ENCODE measurements at regions not wholly inside any gene's neighbourhood (a gene's known extent, or its start where the extent isn't known, plus 50 kb on each side); places are given as distances from the start of the nearest gene placed in this dataset.

GRCh38 chr20:11168026-11168425 is 494.2 kb upstream of the JAG1 start:
- Histone ChIP-seq H3K36me3 (no peaks in the 10 kb centered on the region), H3K9me3 (no peaks in the 10 kb centered on the region), H3K4me3 (ENCODE audit: low read depth, low read length) (no peak overlapping the region), H3K4me1 (no peaks in the 10 kb centered on the region), H3K27me3 (no peaks in the 10 kb centered on the region)
- DNase-seq: no peak
- no peak for TF ChIP-seq CTCF (IDR thresholded peaks at IDR 0.05; ENCODE audit: low read depth, low read length)

GRCh38 chr20:11170025-11170424 is 496.2 kb upstream of the JAG1 start:
- TF ChIP-seq CTCF (IDR thresholded peaks at IDR 0.05; ENCODE audit: low read depth, low read length): no peak
- H3K9me3 ChIP-seq: no peaks in the 10 kb centered on the region
- DNase-seq: no peak
- H3K4me1 ChIP-seq: no peaks in the 10 kb centered on the region
- no peaks in the 10 kb centered on the region for H3K27me3 ChIP-seq
- no peak overlapping the region for H3K4me3 ChIP-seq (ENCODE audit: low read depth, low read length)
- no peaks in the 10 kb centered on the region for H3K36me3 ChIP-seq

- DNase-seq: no peak
- no peak for TF ChIP-seq CTCF (IDR thresholded peaks at IDR 0.05; ENCODE audit: low read depth, low read length)
- no peaks in the 10 kb centered on the region for H3K4me1 ChIP-seq
- H3K27me3 ChIP-seq: no peaks in the 10 kb centered on the region
- H3K9me3 ChIP-seq: no peaks in the 10 kb centered on the region
- H3K4me3 ChIP-seq (ENCODE audit: low read depth, low read length): no peak overlapping the region
- no peaks in the 10 kb centered on the region for H3K36me3 ChIP-seq
Observed at GRCh38 chr20:11170565-11170964, 496.8 kb upstream of the JAG1 start.

GRCh38 chr20:11172881-11173280 is 499.1 kb upstream of the JAG1 start:
- no peak for DNase-seq
- H3K9me3 ChIP-seq: no peaks in the 10 kb centered on the region
- TF ChIP-seq CTCF (IDR thresholded peaks at IDR 0.05; ENCODE audit: low read depth, low read length): no peak
- no peaks in the 10 kb centered on the region for H3K27me3 ChIP-seq
- H3K36me3 ChIP-seq: no peaks in the 10 kb centered on the region
- no peak overlapping the region for H3K4me3 ChIP-seq (ENCODE audit: low read depth, low read length)
- H3K4me1 ChIP-seq: no peaks in the 10 kb centered on the region

- no peak for TF ChIP-seq CTCF (IDR thresholded peaks at IDR 0.05; ENCODE audit: low read depth, low read length)
- no peaks in the 10 kb centered on the region for H3K9me3 ChIP-seq
- no peak overlapping the region for H3K4me3 ChIP-seq (ENCODE audit: low read depth, low read length)
- no peaks in the 10 kb centered on the region for H3K27me3 ChIP-seq
- DNase-seq: no peak
- no peaks in the 10 kb centered on the region for H3K36me3 ChIP-seq
- no peaks in the 10 kb centered on the region for H3K4me1 ChIP-seq
Observed at GRCh38 chr20:11173916-11174315, 500.1 kb upstream of the JAG1 start.

- Histone ChIP-seq H3K9me3 (no peaks in the 10 kb centered on the region), H3K4me1 (no peaks in the 10 kb centered on the region), H3K27me3 (no peaks in the 10 kb centered on the region), H3K36me3 (no peaks in the 10 kb centered on the region), H3K4me3 (ENCODE audit: low read depth, low read length) (no peak overlapping the region)
- TF ChIP-seq CTCF (IDR thresholded peaks at IDR 0.05; ENCODE audit: low read depth, low read length): no peak
- DNase-seq: no peak
Observed at GRCh38 chr20:11174861-11175260, 501.1 kb upstream of the JAG1 start.
